NCI-H748 treated with DMSO at 0.1 percent for 48 hours (cell line): ENCODE measurements at regions not wholly inside any gene's neighbourhood (a gene's known extent, or its start where the extent isn't known, plus 50 kb on each side); places are given as distances from the start of the nearest gene placed in this dataset.

ENCODE experiments used
- DNase-seq: peaks from one replicate; lab custom pipeline; 2025; lab: John Stamatoyannopoulos, UW

DNA sequence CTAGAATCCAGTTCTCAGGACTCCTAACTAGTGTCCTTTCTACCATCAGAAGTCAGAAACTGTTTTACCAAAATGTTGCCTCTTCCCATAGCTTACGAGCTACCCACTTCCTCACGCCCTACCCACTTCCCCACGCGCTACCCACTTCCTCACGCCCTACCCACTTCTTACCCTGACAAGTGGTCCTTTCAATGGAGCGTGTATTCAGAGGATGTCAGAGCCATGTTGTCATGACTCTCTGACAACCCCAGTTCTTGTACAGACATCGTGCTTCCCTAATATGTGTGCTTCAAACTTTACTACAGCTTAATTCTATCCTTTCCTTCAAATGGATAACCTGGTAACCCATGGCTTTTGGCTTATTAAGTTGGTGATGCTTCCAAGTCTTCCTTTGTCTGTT is 84.8 kb upstream of the PHF14 start:
- DNase-seq: no peak

- peak; percentile 49 for DNase-seq
Observed at GRCh38 chr7:10889266-10889898, 84.3 kb upstream of the PHF14 start.

DNA sequence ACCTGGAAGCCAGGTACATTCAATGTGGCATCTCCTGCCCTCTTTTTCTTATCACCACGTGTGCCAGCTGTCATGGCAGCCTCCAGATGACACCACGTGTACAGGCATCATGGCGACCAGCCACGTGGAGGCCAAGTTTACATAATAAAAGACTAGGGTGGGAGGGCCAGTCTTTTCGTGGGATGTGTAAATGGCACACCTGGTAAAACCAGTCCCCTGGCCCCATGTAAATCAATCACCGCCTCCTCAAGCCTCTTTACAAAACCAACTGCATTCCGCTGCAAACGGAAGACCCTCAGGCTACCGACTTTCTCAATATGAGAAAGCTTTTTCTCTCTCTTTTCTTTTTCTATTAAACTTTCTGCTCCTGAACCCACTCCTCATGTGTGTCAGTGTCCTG is 65.1 kb upstream of the PHF14 start:
- no peak for DNase-seq

- no peak for DNase-seq
Observed at GRCh38 chr7:10910447-10910846, 63.2 kb upstream of the PHF14 start.

DNA sequence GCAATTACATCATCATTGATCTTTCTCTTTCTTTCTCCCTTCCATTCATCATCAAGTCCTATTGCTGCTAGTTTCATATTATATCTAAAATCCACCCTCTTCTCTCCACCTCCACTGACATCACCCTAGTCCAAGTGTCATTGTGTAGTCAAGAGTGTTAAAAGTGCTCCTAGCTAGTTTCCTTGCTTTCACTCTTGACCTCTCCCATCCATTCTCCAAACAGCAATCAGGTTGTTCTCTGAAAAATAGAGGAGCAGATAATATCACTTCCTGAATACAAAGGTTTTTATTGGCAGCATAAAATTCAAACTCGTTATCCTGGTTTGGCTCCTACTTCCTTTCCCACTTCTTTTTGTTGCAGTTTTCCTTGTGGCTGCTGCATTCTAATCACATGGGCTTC is 61.6 kb upstream of the PHF14 start:
- DNase-seq: no peak

GRCh38 chr7:10913457-10913856 is 60.2 kb upstream of the PHF14 start:
- no peak for DNase-seq

GRCh38 chr7:10918093-10918590 is 55.5 kb upstream of the PHF14 start:
- no peak for DNase-seq

DNA sequence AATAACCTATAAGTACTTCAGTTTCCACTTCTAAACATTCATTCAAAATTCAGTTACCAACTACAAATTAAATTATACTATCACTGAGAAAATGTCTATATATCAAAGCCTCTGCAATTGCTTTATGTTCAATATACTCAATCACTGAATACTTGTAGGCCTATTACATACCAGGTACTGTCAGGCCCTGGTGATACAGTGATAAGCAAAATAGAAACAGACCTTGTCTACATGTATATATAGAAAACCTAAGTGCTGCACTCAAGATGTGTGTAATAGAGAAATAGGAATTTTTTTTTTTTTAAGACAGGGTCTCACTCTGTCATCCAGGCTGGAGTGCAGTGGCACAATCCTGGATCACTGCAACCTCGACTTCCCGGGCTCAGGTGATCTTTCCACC is 53.7 kb upstream of the PHF14 start:
- DNase-seq: no peak
